WTC11 (cell line): ENCODE measurements at regions not wholly inside any gene's neighbourhood (a gene's known extent, or its start where the extent isn't known, plus 50 kb on each side); places are given as distances from the start of the nearest gene placed in this dataset.
A peak's percentile ranks its signal among the peaks of the same experiment; 100 is the strongest.

Experiments used
- ATAC-seq: fragments of 200-7000 bp; cut with Tn5 transposase; 2 replicates; pipeline ENCODE4 v1.10.0; 2021; ENCODE audit warnings: mild to moderate bottlenecking, moderate library complexity
- CTCF ChIA-PET: fragments of 300-600 bp; sonication (Branson Sonifier 250); formaldehyde crosslinking; loops from one replicate; lab custom pipeline; 2021; ENCODE audit warnings: antibody characterized with exemption; lab: Charles Lee
- POLR2A ChIA-PET: fragments of 350-600 bp; sonication (Branson Sonifier 250); formaldehyde crosslinking; loops from one replicate; lab custom pipeline; 2021; ENCODE audit warnings: antibody characterized with exemption; lab: Charles Lee
- DNase-seq: peaks from one replicate; pipeline ENCODE4 v3.0.0; 2021; ENCODE audit warnings: low spot score
- H3K27ac Mint-ChIP-seq: 2 replicates; pipeline ENCODE4 v1.8.0; 2021; ENCODE audit warnings: mixed read lengths
- H3K27me3 Mint-ChIP-seq: 2 replicates; pipeline ENCODE4 v1.8.0; 2021; ENCODE audit warnings: low read depth, mild to moderate bottlenecking, moderate library complexity, mixed read lengths
- H3K36me3 Mint-ChIP-seq: 2 replicates; pipeline ENCODE4 v1.8.0; 2021; ENCODE audit warnings: mixed read lengths
- H3K4me1 Mint-ChIP-seq: 2 replicates; pipeline ENCODE4 v1.8.0; 2022; ENCODE audit warnings: mixed read lengths
- H3K4me3 Mint-ChIP-seq: 2 replicates; pipeline ENCODE4 v1.8.0; 2021; ENCODE audit warnings: mild to moderate bottlenecking, moderate library complexity, mixed read lengths
- H3K9me3 Mint-ChIP-seq: 2 replicates; pipeline ENCODE4 v1.8.0; 2021; ENCODE audit warnings: mixed read lengths
- EMX1 ChIP-seq: fragments of 250-450 bp; sonication (Bioruptor Pico); IDR thresholded peaks from 2 replicates; pipeline ENCODE4 v1.8.0; 2021; ENCODE audit warnings: mild to moderate bottlenecking
- IRF2 ChIP-seq: sonication (generic); formaldehyde crosslinking; IDR thresholded peaks from 2 replicates; pipeline ENCODE4 v1.8.0; 2022; ENCODE audit warnings: low read depth, missing genetic modification reagents, borderline replicate concordance
- JAZF1 ChIP-seq: fragments of 250-450 bp; sonication (Bioruptor Pico); IDR thresholded peaks from 2 replicates; pipeline ENCODE4 v1.9.0; 2021; ENCODE audit warnings: moderate library complexity, mild to moderate bottlenecking, inconsistent platforms
- NFATC4 ChIP-seq: fragments of 250-450 bp; sonication (Bioruptor Pico); IDR thresholded peaks from 2 replicates; pipeline ENCODE4 v1.9.0; 2021; ENCODE audit warnings: mild to moderate bottlenecking
- NFYB ChIP-seq: sonication (generic); formaldehyde crosslinking; conservative IDR thresholded peaks from 2 replicates; pipeline ENCODE4 v1.8.0; 2022; ENCODE audit warnings: low read depth, missing genetic modification reagents
- SOX15 ChIP-seq: fragments of 250-450 bp; sonication (Bioruptor Pico); IDR thresholded peaks from 2 replicates; pipeline ENCODE4 v1.9.0; 2021; ENCODE audit warnings: mild to moderate bottlenecking
- TEAD4 ChIP-seq: sonication (generic); formaldehyde crosslinking; IDR thresholded peaks from 2 replicates; pipeline ENCODE4 v1.8.0; 2022; ENCODE audit warnings: mild to moderate bottlenecking, missing genetic modification reagents
- ZBTB21 ChIP-seq: sonication (generic); formaldehyde crosslinking; IDR thresholded peaks from 2 replicates; pipeline ENCODE4 v1.8.1; 2023; ENCODE audit warnings: mild to moderate bottlenecking, missing genetic modification reagents, borderline replicate concordance
- TF ChIP-seq, protein P1 (sequence below): sonication (generic); formaldehyde crosslinking; IDR thresholded peaks from 2 replicates; pipeline ENCODE4 v1.8.0; 2022; ENCODE audit warnings: missing genetic modification reagents
- TF ChIP-seq, protein P2 (sequence below): sonication (generic); formaldehyde crosslinking; IDR thresholded peaks from 2 replicates; pipeline ENCODE4 v1.8.1; 2022; ENCODE audit warnings: low read depth, missing genetic modification reagents, borderline replicate concordance
- TF ChIP-seq, protein P3 (sequence below): fragments of 250-450 bp; sonication (Bioruptor Pico); conservative IDR thresholded peaks from 2 replicates; pipeline ENCODE4 v1.9.0; 2021; ENCODE audit warnings: mild to moderate bottlenecking
- TF ChIP-seq, protein P4 (sequence below): sonication (generic); formaldehyde crosslinking; IDR thresholded peaks from 2 replicates; pipeline ENCODE4 v1.8.0; 2022; ENCODE audit warnings: mild to moderate bottlenecking, missing genetic modification reagents
- TF ChIP-seq, protein P5 (sequence below): sonication (generic); formaldehyde crosslinking; conservative IDR thresholded peaks from 2 replicates; pipeline ENCODE4 v1.8.1; 2023; ENCODE audit warnings: mild to moderate bottlenecking, low read depth, missing genetic modification reagents, moderate library complexity
- TF ChIP-seq, protein P6 (sequence below): fragments of 250-450 bp; sonication (Bioruptor Pico); IDR thresholded peaks from 2 replicates; pipeline ENCODE4 v1.9.0; 2021; ENCODE audit warnings: mild to moderate bottlenecking, borderline replicate concordance

DNA sequence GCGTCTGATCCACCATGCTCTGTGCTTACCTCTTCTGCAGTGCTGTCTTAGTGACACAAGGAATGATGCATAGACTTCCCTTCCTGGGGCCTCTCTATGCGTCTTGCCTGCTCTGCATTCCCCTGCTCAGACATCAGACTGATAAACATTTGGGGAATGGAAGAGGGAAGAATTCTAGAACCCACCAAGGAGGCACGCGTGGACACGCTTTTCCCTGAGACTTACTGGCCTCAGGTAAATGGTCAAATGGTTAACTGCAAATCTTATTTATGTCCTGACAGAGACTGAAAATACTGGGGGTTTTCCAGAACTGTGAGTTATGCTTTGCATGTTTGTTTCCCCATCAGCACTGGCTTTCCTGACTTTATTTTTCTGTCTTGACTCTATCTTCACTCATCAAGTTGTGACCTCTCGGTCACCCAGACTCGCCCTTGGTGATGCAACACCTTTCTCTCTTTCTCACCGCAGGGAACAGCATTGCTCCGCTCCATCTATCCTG lies 285.9 kb upstream of the FZD8 start (continued):
- TF ChIP-seq, protein P1, sequence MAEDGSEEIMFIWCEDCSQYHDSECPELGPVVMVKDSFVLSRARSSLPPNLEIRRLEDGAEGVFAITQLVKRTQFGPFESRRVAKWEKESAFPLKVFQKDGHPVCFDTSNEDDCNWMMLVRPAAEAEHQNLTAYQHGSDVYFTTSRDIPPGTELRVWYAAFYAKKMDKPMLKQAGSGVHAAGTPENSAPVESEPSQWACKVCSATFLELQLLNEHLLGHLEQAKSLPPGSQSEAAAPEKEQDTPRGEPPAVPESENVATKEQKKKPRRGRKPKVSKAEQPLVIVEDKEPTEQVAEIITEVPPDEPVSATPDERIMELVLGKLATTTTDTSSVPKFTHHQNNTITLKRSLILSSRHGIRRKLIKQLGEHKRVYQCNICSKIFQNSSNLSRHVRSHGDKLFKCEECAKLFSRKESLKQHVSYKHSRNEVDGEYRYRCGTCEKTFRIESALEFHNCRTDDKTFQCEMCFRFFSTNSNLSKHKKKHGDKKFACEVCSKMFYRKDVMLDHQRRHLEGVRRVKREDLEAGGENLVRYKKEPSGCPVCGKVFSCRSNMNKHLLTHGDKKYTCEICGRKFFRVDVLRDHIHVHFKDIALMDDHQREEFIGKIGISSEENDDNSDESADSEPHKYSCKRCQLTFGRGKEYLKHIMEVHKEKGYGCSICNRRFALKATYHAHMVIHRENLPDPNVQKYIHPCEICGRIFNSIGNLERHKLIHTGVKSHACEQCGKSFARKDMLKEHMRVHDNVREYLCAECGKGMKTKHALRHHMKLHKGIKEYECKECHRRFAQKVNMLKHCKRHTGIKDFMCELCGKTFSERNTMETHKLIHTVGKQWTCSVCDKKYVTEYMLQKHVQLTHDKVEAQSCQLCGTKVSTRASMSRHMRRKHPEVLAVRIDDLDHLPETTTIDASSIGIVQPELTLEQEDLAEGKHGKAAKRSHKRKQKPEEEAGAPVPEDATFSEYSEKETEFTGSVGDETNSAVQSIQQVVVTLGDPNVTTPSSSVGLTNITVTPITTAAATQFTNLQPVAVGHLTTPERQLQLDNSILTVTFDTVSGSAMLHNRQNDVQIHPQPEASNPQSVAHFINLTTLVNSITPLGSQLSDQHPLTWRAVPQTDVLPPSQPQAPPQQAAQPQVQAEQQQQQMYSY: no peak
- no peak for TF ChIP-seq TEAD4 (CRISPR knock-in tag)
- TF ChIP-seq, protein P2, sequence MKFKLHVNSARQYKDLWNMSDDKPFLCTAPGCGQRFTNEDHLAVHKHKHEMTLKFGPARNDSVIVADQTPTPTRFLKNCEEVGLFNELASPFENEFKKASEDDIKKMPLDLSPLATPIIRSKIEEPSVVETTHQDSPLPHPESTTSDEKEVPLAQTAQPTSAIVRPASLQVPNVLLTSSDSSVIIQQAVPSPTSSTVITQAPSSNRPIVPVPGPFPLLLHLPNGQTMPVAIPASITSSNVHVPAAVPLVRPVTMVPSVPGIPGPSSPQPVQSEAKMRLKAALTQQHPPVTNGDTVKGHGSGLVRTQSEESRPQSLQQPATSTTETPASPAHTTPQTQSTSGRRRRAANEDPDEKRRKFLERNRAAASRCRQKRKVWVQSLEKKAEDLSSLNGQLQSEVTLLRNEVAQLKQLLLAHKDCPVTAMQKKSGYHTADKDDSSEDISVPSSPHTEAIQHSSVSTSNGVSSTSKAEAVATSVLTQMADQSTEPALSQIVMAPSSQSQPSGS (CRISPR knock-in tag): no peak

DNA sequence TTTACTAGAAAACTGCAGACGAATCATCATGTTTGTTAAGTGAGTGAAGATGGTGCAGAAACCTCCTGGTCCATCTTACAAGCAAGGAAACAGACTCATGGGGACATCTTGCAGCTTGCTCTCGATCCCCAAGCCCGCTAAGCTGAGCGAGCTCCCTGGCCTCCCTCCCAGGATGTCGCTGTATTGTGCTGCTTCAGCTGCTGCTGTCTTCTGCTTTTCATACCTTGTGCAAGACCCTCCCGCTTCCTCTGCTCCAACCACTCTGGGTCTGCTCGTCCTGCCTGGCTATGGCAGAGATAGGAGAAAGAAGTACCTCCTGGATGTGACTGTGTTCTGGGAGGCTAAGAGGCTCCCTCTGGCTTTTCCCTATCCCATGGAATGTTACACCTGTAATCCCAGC lies 285.2 kb upstream of the FZD8 start:
- H3K9me3 Mint-ChIP-seq: peaks cover 4% of the 10 kb centered on the region; the same call in 1 of the 2 replicates
- H3K4me3 Mint-ChIP-seq: no peak overlapping the region
- ChIA-PET CTCF (interaction anchor here (0.6 to 1.1 kb wide), 2 partner anchors 408 to 798 kb away, joined by 3 read pairs; no protein-coding TSS in a partner anchor), POLR2A (no interaction called here)
- ATAC-seq: peak; percentile 59
- no peaks in the 10 kb centered on the region for H3K36me3 Mint-ChIP-seq
- H3K4me1 Mint-ChIP-seq: peaks cover 31% of the 10 kb centered on the region
- no peaks in the 10 kb centered on the region for H3K27me3 Mint-ChIP-seq
- H3K27ac Mint-ChIP-seq: no peak overlapping the region
- no peak for DNase-seq
- TF ChIP-seq NFATC4 (CRISPR knock-in tag) (no peak), SOX15 (no peak), JAZF1 (CRISPR knock-in tag) (no peak), TEAD4 (CRISPR knock-in tag) (no peak), ZBTB21 (CRISPR knock-in tag) (no peak), IRF2 (CRISPR knock-in tag) (no peak), EMX1 (CRISPR knock-in tag) (no peak), NFYB (CRISPR knock-in tag) (no peak)
- TF ChIP-seq, protein P3, sequence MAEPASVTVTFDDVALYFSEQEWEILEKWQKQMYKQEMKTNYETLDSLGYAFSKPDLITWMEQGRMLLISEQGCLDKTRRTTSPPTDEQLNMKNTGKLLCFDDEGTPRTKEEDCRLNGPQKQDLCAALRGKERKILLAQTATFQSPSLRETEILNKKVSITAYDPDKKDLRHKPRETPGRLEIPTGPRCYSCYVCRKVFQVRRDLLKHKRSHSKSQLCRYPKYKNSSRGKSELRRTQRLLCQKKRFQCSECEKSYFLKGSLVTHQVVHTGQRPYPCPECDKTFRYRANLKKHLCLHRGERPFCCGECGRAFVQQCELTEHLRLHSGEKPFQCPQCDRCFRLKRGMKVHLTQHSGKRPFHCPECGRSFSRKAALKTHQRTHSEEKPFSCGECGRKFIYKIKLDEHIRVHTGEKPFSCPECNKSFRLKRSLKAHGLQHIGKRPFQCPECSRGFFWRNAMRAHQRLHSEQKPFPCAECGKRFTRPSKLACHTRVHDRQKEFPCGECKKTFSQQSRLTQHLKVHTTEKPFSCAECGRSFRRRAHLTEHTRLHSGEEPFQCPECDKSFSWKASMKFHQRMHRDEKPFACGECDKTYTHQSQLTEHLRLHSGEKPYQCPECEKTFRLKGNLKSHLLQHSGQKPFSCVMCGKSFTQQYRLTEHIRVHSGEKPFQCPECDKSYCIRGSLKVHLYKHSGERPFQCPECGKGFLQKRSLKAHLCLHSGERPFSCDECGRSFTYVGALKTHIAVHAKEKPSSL (CRISPR knock-in tag): no peak
- TF ChIP-seq, protein P4, sequence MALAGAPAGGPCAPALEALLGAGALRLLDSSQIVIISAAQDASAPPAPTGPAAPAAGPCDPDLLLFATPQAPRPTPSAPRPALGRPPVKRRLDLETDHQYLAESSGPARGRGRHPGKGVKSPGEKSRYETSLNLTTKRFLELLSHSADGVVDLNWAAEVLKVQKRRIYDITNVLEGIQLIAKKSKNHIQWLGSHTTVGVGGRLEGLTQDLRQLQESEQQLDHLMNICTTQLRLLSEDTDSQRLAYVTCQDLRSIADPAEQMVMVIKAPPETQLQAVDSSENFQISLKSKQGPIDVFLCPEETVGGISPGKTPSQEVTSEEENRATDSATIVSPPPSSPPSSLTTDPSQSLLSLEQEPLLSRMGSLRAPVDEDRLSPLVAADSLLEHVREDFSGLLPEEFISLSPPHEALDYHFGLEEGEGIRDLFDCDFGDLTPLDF: no peak
- TF ChIP-seq, protein P5, sequence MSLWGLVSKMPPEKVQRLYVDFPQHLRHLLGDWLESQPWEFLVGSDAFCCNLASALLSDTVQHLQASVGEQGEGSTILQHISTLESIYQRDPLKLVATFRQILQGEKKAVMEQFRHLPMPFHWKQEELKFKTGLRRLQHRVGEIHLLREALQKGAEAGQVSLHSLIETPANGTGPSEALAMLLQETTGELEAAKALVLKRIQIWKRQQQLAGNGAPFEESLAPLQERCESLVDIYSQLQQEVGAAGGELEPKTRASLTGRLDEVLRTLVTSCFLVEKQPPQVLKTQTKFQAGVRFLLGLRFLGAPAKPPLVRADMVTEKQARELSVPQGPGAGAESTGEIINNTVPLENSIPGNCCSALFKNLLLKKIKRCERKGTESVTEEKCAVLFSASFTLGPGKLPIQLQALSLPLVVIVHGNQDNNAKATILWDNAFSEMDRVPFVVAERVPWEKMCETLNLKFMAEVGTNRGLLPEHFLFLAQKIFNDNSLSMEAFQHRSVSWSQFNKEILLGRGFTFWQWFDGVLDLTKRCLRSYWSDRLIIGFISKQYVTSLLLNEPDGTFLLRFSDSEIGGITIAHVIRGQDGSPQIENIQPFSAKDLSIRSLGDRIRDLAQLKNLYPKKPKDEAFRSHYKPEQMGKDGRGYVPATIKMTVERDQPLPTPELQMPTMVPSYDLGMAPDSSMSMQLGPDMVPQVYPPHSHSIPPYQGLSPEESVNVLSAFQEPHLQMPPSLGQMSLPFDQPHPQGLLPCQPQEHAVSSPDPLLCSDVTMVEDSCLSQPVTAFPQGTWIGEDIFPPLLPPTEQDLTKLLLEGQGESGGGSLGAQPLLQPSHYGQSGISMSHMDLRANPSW (CRISPR knock-in tag): no peak
- TF ChIP-seq, protein P1: no peak
- TF ChIP-seq, protein P6, sequence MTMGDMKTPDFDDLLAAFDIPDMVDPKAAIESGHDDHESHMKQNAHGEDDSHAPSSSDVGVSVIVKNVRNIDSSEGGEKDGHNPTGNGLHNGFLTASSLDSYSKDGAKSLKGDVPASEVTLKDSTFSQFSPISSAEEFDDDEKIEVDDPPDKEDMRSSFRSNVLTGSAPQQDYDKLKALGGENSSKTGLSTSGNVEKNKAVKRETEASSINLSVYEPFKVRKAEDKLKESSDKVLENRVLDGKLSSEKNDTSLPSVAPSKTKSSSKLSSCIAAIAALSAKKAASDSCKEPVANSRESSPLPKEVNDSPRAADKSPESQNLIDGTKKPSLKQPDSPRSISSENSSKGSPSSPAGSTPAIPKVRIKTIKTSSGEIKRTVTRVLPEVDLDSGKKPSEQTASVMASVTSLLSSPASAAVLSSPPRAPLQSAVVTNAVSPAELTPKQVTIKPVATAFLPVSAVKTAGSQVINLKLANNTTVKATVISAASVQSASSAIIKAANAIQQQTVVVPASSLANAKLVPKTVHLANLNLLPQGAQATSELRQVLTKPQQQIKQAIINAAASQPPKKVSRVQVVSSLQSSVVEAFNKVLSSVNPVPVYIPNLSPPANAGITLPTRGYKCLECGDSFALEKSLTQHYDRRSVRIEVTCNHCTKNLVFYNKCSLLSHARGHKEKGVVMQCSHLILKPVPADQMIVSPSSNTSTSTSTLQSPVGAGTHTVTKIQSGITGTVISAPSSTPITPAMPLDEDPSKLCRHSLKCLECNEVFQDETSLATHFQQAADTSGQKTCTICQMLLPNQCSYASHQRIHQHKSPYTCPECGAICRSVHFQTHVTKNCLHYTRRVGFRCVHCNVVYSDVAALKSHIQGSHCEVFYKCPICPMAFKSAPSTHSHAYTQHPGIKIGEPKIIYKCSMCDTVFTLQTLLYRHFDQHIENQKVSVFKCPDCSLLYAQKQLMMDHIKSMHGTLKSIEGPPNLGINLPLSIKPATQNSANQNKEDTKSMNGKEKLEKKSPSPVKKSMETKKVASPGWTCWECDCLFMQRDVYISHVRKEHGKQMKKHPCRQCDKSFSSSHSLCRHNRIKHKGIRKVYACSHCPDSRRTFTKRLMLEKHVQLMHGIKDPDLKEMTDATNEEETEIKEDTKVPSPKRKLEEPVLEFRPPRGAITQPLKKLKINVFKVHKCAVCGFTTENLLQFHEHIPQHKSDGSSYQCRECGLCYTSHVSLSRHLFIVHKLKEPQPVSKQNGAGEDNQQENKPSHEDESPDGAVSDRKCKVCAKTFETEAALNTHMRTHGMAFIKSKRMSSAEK (CRISPR knock-in tag): no peak
